ENCODE measurements at regions not wholly inside any gene's neighbourhood (a gene's known extent, or its start where the extent isn't known, plus 50 kb on each side); places are given as distances from the start of the nearest gene placed in this dataset.

DNA sequence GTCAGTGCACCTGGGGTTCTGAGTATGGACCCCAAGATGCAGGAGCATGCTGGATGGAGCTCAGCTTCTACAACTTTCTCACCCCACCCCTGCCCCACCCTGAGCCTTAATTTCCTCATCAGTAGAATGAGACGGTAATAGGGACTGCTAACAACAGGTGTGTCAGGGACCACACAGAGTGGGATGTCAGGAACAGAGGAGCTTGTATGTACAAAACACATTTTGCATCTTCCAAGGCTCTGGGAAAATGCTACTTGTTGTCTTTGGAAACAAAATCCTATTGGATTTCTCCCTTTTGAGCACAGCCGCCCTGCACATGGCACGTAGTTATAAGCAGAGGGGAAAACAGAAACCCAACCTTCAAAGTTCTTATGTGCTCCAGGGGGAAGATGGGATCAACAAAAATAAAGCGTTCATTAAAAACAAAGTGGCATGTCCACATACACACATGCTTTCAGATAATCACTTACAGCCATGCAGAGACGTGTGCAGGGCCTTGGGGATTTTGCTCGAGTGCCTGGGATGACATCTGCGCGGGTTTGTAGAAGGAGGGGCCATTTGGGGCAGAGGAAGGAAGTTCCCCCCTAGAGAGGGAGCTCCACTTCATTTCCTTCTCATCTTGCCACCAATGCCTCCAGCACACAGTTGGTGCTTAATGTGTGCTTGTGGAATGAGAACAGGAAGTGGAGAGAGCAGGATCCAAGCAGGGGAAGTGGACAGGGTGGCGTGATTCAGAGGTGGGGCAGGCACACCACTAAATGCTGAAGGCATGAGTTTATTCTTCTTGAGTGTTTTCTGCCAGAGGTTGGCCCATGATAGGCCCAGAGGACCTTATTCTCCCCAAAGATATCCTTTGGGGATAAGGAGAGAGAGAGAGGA lies 138.9 kb downstream of the SMIM20 start:
- TF ChIP-seq RAD21 (IDR thresholded peaks at IDR 0.05) (no peak), GABPA (IDR thresholded peaks at IDR 0.05 in 1 of 2, conservative IDR thresholded peaks at IDR 0.05 in 1 of 2) (no peak), YY1 (IDR thresholded peaks at IDR 0.05) (no peak), TAF1 (conservative IDR thresholded peaks at IDR 0.05) (no peak), FOXA1 (IDR thresholded peaks at IDR 0.05) (no peak), SP1 (IDR thresholded peaks at IDR 0.05) (no peak), EGR1 (IDR thresholded peaks at IDR 0.05; ENCODE audit: low read depth in 2 of 2) (no peak), RXRA (IDR thresholded peaks at IDR 0.05) (no peak), FOXA2 (IDR thresholded peaks at IDR 0.05) (no peak)
- TF ChIP-seq, protein P1, sequence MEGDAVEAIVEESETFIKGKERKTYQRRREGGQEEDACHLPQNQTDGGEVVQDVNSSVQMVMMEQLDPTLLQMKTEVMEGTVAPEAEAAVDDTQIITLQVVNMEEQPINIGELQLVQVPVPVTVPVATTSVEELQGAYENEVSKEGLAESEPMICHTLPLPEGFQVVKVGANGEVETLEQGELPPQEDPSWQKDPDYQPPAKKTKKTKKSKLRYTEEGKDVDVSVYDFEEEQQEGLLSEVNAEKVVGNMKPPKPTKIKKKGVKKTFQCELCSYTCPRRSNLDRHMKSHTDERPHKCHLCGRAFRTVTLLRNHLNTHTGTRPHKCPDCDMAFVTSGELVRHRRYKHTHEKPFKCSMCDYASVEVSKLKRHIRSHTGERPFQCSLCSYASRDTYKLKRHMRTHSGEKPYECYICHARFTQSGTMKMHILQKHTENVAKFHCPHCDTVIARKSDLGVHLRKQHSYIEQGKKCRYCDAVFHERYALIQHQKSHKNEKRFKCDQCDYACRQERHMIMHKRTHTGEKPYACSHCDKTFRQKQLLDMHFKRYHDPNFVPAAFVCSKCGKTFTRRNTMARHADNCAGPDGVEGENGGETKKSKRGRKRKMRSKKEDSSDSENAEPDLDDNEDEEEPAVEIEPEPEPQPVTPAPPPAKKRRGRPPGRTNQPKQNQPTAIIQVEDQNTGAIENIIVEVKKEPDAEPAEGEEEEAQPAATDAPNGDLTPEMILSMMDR (IDR thresholded peaks at IDR 0.05; ENCODE audit: low read depth, low read length, missing input control): no peak
- TF ChIP-seq, protein P2, sequence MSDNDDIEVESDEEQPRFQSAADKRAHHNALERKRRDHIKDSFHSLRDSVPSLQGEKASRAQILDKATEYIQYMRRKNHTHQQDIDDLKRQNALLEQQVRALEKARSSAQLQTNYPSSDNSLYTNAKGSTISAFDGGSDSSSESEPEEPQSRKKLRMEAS (IDR thresholded peaks at IDR 0.05): no peak
- TF ChIP-seq, protein P3, sequence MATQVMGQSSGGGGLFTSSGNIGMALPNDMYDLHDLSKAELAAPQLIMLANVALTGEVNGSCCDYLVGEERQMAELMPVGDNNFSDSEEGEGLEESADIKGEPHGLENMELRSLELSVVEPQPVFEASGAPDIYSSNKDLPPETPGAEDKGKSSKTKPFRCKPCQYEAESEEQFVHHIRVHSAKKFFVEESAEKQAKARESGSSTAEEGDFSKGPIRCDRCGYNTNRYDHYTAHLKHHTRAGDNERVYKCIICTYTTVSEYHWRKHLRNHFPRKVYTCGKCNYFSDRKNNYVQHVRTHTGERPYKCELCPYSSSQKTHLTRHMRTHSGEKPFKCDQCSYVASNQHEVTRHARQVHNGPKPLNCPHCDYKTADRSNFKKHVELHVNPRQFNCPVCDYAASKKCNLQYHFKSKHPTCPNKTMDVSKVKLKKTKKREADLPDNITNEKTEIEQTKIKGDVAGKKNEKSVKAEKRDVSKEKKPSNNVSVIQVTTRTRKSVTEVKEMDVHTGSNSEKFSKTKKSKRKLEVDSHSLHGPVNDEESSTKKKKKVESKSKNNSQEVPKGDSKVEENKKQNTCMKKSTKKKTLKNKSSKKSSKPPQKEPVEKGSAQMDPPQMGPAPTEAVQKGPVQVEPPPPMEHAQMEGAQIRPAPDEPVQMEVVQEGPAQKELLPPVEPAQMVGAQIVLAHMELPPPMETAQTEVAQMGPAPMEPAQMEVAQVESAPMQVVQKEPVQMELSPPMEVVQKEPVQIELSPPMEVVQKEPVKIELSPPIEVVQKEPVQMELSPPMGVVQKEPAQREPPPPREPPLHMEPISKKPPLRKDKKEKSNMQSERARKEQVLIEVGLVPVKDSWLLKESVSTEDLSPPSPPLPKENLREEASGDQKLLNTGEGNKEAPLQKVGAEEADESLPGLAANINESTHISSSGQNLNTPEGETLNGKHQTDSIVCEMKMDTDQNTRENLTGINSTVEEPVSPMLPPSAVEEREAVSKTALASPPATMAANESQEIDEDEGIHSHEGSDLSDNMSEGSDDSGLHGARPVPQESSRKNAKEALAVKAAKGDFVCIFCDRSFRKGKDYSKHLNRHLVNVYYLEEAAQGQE (IDR thresholded peaks at IDR 0.05): no peak
- TF ChIP-seq, protein P4, sequence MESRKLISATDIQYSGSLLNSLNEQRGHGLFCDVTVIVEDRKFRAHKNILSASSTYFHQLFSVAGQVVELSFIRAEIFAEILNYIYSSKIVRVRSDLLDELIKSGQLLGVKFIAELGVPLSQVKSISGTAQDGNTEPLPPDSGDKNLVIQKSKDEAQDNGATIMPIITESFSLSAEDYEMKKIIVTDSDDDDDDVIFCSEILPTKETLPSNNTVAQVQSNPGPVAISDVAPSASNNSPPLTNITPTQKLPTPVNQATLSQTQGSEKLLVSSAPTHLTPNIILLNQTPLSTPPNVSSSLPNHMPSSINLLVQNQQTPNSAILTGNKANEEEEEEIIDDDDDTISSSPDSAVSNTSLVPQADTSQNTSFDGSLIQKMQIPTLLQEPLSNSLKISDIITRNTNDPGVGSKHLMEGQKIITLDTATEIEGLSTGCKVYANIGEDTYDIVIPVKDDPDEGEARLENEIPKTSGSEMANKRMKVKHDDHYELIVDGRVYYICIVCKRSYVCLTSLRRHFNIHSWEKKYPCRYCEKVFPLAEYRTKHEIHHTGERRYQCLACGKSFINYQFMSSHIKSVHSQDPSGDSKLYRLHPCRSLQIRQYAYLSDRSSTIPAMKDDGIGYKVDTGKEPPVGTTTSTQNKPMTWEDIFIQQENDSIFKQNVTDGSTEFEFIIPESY (IDR thresholded peaks at IDR 0.05): no peak

Measured in liver (tissue), 3 donors.